ENCODE measurements at regions not wholly inside any gene's neighbourhood (a gene's known extent, or its start where the extent isn't known, plus 50 kb on each side); places are given as distances from the start of the nearest gene placed in this dataset.

DNA sequence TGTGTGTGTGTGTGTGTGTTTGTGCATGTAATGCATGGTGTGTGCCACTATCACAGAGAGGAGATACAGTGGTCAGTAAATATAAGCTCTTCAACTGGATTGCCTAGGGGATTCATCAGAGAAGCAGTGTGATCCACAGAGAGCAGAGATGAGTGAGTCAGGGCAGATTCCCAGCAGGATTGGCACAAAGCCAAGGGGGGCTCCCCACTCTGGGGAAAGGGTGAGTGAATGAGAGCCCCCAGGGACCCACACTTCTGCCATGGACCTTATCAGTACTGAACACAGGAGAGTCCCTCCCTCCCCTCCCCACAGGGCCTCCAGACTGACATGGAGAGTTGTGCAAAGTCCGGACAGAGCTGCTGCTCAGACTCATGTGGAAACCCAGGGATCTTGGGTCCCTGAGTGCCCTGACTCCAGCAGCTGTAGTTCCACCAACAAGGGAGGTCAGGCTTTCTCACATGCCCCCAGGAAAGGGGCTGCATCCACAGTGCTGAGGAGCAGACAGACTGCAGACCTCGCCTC, 748.8 kb downstream of the NR4A2 start:
- Mint-ChIP-seq H3K27me3 (ENCODE audit: low read depth) (no peaks in the 10 kb centered on the region), H3K4me3 (no peak overlapping the region), H3K9me3 (peaks cover 30% of the 10 kb centered on the region), H3K36me3 (peaks cover 11% of the 10 kb centered on the region), H3K4me1 (no peaks in the 10 kb centered on the region), H3K27ac (no peak overlapping the region)
- POLR2A ChIA-PET: no interaction called here
- CTCF ChIA-PET: no interaction called here
- no peak for DNase-seq (ENCODE audit: low spot score)
- ATAC-seq: no peak
- TF ChIP-seq CREB1 (CRISPR knock-in tag; IDR thresholded peaks at IDR 0.05): no peak
- no peak for TF ChIP-seq ZNF263 (CRISPR knock-in tag; IDR thresholded peaks at IDR 0.05; ENCODE audit: low read depth)
- TF ChIP-seq JUN (CRISPR knock-in tag; IDR thresholded peaks at IDR 0.05): no peak
- TF ChIP-seq GTF2I (CRISPR knock-in tag; conservative IDR thresholded peaks at IDR 0.05): no peak
- TF ChIP-seq MXD4 (CRISPR knock-in tag; IDR thresholded peaks at IDR 0.05; ENCODE audit: borderline replicate concordance): no peak
- TF ChIP-seq, protein P1, sequence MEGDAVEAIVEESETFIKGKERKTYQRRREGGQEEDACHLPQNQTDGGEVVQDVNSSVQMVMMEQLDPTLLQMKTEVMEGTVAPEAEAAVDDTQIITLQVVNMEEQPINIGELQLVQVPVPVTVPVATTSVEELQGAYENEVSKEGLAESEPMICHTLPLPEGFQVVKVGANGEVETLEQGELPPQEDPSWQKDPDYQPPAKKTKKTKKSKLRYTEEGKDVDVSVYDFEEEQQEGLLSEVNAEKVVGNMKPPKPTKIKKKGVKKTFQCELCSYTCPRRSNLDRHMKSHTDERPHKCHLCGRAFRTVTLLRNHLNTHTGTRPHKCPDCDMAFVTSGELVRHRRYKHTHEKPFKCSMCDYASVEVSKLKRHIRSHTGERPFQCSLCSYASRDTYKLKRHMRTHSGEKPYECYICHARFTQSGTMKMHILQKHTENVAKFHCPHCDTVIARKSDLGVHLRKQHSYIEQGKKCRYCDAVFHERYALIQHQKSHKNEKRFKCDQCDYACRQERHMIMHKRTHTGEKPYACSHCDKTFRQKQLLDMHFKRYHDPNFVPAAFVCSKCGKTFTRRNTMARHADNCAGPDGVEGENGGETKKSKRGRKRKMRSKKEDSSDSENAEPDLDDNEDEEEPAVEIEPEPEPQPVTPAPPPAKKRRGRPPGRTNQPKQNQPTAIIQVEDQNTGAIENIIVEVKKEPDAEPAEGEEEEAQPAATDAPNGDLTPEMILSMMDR (IDR thresholded peaks at IDR 0.05): no peak
- TF ChIP-seq, protein P2, sequence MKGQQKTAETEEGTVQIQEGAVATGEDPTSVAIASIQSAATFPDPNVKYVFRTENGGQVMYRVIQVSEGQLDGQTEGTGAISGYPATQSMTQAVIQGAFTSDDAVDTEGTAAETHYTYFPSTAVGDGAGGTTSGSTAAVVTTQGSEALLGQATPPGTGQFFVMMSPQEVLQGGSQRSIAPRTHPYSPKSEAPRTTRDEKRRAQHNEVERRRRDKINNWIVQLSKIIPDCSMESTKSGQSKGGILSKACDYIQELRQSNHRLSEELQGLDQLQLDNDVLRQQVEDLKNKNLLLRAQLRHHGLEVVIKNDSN (CRISPR knock-in tag; IDR thresholded peaks at IDR 0.05): no peak
- TF ChIP-seq, protein P3, sequence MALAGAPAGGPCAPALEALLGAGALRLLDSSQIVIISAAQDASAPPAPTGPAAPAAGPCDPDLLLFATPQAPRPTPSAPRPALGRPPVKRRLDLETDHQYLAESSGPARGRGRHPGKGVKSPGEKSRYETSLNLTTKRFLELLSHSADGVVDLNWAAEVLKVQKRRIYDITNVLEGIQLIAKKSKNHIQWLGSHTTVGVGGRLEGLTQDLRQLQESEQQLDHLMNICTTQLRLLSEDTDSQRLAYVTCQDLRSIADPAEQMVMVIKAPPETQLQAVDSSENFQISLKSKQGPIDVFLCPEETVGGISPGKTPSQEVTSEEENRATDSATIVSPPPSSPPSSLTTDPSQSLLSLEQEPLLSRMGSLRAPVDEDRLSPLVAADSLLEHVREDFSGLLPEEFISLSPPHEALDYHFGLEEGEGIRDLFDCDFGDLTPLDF (CRISPR knock-in tag; IDR thresholded peaks at IDR 0.05): no peak
- TF ChIP-seq, protein P4, sequence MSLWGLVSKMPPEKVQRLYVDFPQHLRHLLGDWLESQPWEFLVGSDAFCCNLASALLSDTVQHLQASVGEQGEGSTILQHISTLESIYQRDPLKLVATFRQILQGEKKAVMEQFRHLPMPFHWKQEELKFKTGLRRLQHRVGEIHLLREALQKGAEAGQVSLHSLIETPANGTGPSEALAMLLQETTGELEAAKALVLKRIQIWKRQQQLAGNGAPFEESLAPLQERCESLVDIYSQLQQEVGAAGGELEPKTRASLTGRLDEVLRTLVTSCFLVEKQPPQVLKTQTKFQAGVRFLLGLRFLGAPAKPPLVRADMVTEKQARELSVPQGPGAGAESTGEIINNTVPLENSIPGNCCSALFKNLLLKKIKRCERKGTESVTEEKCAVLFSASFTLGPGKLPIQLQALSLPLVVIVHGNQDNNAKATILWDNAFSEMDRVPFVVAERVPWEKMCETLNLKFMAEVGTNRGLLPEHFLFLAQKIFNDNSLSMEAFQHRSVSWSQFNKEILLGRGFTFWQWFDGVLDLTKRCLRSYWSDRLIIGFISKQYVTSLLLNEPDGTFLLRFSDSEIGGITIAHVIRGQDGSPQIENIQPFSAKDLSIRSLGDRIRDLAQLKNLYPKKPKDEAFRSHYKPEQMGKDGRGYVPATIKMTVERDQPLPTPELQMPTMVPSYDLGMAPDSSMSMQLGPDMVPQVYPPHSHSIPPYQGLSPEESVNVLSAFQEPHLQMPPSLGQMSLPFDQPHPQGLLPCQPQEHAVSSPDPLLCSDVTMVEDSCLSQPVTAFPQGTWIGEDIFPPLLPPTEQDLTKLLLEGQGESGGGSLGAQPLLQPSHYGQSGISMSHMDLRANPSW (CRISPR knock-in tag; conservative IDR thresholded peaks at IDR 0.05; ENCODE audit: low read depth): no peak
- TF ChIP-seq, protein P5, sequence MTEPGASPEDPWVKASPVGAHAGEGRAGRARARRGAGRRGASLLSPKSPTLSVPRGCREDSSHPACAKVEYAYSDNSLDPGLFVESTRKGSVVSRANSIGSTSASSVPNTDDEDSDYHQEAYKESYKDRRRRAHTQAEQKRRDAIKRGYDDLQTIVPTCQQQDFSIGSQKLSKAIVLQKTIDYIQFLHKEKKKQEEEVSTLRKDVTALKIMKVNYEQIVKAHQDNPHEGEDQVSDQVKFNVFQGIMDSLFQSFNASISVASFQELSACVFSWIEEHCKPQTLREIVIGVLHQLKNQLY (CRISPR knock-in tag; IDR thresholded peaks at IDR 0.05): no peak
- TF ChIP-seq, protein P6, sequence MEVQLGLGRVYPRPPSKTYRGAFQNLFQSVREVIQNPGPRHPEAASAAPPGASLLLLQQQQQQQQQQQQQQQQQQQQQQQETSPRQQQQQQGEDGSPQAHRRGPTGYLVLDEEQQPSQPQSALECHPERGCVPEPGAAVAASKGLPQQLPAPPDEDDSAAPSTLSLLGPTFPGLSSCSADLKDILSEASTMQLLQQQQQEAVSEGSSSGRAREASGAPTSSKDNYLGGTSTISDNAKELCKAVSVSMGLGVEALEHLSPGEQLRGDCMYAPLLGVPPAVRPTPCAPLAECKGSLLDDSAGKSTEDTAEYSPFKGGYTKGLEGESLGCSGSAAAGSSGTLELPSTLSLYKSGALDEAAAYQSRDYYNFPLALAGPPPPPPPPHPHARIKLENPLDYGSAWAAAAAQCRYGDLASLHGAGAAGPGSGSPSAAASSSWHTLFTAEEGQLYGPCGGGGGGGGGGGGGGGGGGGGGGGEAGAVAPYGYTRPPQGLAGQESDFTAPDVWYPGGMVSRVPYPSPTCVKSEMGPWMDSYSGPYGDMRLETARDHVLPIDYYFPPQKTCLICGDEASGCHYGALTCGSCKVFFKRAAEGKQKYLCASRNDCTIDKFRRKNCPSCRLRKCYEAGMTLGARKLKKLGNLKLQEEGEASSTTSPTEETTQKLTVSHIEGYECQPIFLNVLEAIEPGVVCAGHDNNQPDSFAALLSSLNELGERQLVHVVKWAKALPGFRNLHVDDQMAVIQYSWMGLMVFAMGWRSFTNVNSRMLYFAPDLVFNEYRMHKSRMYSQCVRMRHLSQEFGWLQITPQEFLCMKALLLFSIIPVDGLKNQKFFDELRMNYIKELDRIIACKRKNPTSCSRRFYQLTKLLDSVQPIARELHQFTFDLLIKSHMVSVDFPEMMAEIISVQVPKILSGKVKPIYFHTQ (CRISPR knock-in tag; IDR thresholded peaks at IDR 0.05): no peak
- TF ChIP-seq, protein P7, sequence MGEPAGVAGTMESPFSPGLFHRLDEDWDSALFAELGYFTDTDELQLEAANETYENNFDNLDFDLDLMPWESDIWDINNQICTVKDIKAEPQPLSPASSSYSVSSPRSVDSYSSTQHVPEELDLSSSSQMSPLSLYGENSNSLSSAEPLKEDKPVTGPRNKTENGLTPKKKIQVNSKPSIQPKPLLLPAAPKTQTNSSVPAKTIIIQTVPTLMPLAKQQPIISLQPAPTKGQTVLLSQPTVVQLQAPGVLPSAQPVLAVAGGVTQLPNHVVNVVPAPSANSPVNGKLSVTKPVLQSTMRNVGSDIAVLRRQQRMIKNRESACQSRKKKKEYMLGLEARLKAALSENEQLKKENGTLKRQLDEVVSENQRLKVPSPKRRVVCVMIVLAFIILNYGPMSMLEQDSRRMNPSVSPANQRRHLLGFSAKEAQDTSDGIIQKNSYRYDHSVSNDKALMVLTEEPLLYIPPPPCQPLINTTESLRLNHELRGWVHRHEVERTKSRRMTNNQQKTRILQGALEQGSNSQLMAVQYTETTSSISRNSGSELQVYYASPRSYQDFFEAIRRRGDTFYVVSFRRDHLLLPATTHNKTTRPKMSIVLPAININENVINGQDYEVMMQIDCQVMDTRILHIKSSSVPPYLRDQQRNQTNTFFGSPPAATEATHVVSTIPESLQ (CRISPR knock-in tag; IDR thresholded peaks at IDR 0.05): no peak

DNA sequence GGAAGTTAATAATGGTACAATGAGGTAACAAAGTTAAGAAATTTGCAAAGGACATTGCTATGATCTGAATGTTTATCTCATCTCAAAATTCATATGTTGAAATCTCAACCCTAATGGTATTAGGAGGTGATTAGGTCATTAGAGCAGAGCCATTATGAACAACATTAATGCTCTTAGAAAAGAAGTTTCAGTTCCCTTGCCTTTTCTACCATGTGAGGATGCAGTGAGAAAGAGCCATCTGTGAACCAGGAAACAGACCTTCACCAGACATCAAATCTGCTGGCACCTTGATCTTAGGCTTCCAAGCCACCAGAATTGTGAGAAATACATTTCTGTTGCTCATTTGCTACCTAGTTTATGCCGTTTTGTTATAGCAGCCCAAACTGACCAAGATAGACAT, 757.6 kb downstream of the NR4A2 start:
- CTCF ChIA-PET: no interaction called here
- Mint-ChIP-seq H3K4me1 (no peaks in the 10 kb centered on the region), H3K4me3 (no peak overlapping the region), H3K36me3 (no peaks in the 10 kb centered on the region), H3K27me3 (ENCODE audit: low read depth) (no peaks in the 10 kb centered on the region; the same call in 1 of the 2 replicates), H3K9me3 (peaks cover 14% of the 10 kb centered on the region), H3K27ac (no peak overlapping the region)
- ATAC-seq (no peak), DNase-seq (ENCODE audit: low spot score) (no peak)
- POLR2A ChIA-PET: no interaction called here
- no peak for TF ChIP-seq ZNF671 (CRISPR knock-in tag; IDR thresholded peaks at IDR 0.05)
- TF ChIP-seq, protein P8, sequence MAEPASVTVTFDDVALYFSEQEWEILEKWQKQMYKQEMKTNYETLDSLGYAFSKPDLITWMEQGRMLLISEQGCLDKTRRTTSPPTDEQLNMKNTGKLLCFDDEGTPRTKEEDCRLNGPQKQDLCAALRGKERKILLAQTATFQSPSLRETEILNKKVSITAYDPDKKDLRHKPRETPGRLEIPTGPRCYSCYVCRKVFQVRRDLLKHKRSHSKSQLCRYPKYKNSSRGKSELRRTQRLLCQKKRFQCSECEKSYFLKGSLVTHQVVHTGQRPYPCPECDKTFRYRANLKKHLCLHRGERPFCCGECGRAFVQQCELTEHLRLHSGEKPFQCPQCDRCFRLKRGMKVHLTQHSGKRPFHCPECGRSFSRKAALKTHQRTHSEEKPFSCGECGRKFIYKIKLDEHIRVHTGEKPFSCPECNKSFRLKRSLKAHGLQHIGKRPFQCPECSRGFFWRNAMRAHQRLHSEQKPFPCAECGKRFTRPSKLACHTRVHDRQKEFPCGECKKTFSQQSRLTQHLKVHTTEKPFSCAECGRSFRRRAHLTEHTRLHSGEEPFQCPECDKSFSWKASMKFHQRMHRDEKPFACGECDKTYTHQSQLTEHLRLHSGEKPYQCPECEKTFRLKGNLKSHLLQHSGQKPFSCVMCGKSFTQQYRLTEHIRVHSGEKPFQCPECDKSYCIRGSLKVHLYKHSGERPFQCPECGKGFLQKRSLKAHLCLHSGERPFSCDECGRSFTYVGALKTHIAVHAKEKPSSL (CRISPR knock-in tag; conservative IDR thresholded peaks at IDR 0.05): no peak
- no peak for TF ChIP-seq EMX1 (CRISPR knock-in tag; IDR thresholded peaks at IDR 0.05)
- TF ChIP-seq, protein P7 (CRISPR knock-in tag; IDR thresholded peaks at IDR 0.05): no peak
- no peak for TF ChIP-seq CBFB (CRISPR knock-in tag; IDR thresholded peaks at IDR 0.05; ENCODE audit: low read depth)
- TF ChIP-seq ETV6 (CRISPR knock-in tag; IDR thresholded peaks at IDR 0.05): no peak
- no peak for TF ChIP-seq SP1 (CRISPR knock-in tag; conservative IDR thresholded peaks at IDR 0.05)
- no peak for TF ChIP-seq ZNF138 (CRISPR knock-in tag; conservative IDR thresholded peaks at IDR 0.05)
